Gastrocnemius medialis (tissue), 4 donors: ENCODE measurements at regions not wholly inside any gene's neighbourhood (a gene's known extent, or its start where the extent isn't known, plus 50 kb on each side); places are given as distances from the start of the nearest gene placed in this dataset.

ENCODE experiments used
- ATAC-seq, 2 donors: fragments of 150-250 bp; one replicate each; pipeline ENCODE4 v1.9.1; 2016
- DNase-seq, 2 donors: peaks; one replicate each; pipeline ENCODE4 v3.0.0-alpha.2; 2019
- H3K27ac ChIP-seq, 4 donors: fragments of 200-600 bp; sonication (generic); 1 replicate in 1 of 4; 2 replicates in 3 of 4; pipeline ENCODE4 v1.5.1; 2016 to 2018; ENCODE audit warnings: mild to moderate bottlenecking in 2 of 4, moderate library complexity in 1 of 4
- H3K27me3 ChIP-seq, 3 donors: fragments of 200-600 bp; sonication (generic) in 2 of 3; 1 replicate in 1 of 3; 2 replicates in 2 of 3; pipeline versions ENCODE4 v1.5.1 to v1.6.0; 2016 to 2019; ENCODE audit warnings: mild to moderate bottlenecking in 1 of 3, moderate library complexity in 1 of 3
- H3K36me3 ChIP-seq, 2 donors: fragments of 200-600 bp; sonication (generic) in 1 of 2; one replicate each; pipeline ENCODE4 v1.5.1; 2017 to 2018
- H3K4me1 ChIP-seq, 2 donors: fragments of 200-600 bp; sonication (generic) in 1 of 2; one replicate each; pipeline ENCODE4 v1.5.1; 2016 to 2017; ENCODE audit warnings: mild to moderate bottlenecking in 2 of 2
- H3K4me3 ChIP-seq, 4 donors: fragments of 200-600 bp; sonication (generic) in 3 of 4; 1 replicate in 1 of 4; 2 replicates in 3 of 4; pipeline ENCODE4 v1.5.1; 2016 to 2019; ENCODE audit warnings: mild to moderate bottlenecking in 2 of 4
- H3K9me3 ChIP-seq, 3 donors: fragments of 200-600 bp; sonication (generic) in 2 of 3; 1 replicate in 1 of 3; 2 replicates in 2 of 3; pipeline ENCODE4 v1.5.1; 2016 to 2019
- POLR2A ChIP-seq, 2 donors: fragments of 450-650 bp; IDR thresholded peaks; one replicate each; pipeline ENCODE4 v1.6.1; 2017; ENCODE audit warnings: antibody characterized with exemption in 2 of 2, mild to moderate bottlenecking in 2 of 2, moderate library complexity in 2 of 2
- in situ Hi-C, 4 donors: fragments of 200-750 bp; cut with MboI; loops; one replicate each; pipeline versions ENCODE4 v1.15.0 to v1.8.0; 2017; ENCODE audit warnings: low sequenced_read_pairs in 4 of 4
- intact Hi-C: fragments of 100-400 bp; cut with DNase I; formaldehyde crosslinking; loops from one replicate; pipeline ENCODE4 v1.15.1; 2023; ENCODE audit warnings: low total_unique reads
- TF ChIP-seq, protein P1 (sequence below), 5 experiments: fragments of 450-650 bp in 3 of 5; fragments of 200-600 bp in 2 of 5; sonication (generic) in 2 of 5; IDR thresholded peaks in 4 of 5; conservative IDR thresholded peaks in 1 of 5; 1 replicate in 4 of 5; 2 replicates in 1 of 5; pipeline ENCODE4 v1.5.1; 2016 to 2019; ENCODE audit warnings: antibody characterized with exemption in 5 of 5, mild to moderate bottlenecking in 3 of 5, moderate library complexity in 3 of 5

DNA sequence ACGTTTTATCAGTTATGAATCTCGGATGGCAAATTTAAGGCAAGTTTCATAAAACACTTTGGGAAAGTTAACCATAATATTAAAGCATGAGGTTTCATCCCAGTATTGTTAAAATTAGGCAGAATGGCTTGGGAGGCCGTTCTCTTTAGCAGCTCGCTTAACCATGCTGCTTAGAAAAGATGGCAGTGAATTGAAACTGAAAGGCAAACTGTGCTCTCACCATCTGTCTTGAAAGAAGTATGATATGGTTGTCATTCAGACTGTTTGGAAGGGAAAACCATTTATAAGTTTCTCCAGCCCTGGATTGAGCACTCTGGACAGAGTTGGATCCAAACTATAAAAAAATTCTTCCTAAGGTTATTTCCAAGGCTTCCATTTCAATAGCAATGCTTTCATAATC, 332.3 kb upstream of the SUCLG2 start:
- Histone ChIP-seq H3K27me3 (no peaks in the 10 kb centered on the region), H3K9me3 (no peaks in the 10 kb centered on the region), H3K27ac (no peak overlapping the region), H3K4me1 (no peaks in the 10 kb centered on the region), H3K36me3 (no peaks in the 10 kb centered on the region), H3K4me3 (no peak overlapping the region)
- no peak for DNase-seq
- TF ChIP-seq, protein P1, sequence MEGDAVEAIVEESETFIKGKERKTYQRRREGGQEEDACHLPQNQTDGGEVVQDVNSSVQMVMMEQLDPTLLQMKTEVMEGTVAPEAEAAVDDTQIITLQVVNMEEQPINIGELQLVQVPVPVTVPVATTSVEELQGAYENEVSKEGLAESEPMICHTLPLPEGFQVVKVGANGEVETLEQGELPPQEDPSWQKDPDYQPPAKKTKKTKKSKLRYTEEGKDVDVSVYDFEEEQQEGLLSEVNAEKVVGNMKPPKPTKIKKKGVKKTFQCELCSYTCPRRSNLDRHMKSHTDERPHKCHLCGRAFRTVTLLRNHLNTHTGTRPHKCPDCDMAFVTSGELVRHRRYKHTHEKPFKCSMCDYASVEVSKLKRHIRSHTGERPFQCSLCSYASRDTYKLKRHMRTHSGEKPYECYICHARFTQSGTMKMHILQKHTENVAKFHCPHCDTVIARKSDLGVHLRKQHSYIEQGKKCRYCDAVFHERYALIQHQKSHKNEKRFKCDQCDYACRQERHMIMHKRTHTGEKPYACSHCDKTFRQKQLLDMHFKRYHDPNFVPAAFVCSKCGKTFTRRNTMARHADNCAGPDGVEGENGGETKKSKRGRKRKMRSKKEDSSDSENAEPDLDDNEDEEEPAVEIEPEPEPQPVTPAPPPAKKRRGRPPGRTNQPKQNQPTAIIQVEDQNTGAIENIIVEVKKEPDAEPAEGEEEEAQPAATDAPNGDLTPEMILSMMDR (IDR thresholded peaks at IDR 0.05 in 4 of 5, conservative IDR thresholded peaks at IDR 0.05 in 1 of 5), result no peak
- no peak for TF ChIP-seq POLR2A (IDR thresholded peaks at IDR 0.05)
- in situ Hi-C loops (no loop called here), intact Hi-C loops (no loop called here)
- ATAC-seq, result no peak

DNA sequence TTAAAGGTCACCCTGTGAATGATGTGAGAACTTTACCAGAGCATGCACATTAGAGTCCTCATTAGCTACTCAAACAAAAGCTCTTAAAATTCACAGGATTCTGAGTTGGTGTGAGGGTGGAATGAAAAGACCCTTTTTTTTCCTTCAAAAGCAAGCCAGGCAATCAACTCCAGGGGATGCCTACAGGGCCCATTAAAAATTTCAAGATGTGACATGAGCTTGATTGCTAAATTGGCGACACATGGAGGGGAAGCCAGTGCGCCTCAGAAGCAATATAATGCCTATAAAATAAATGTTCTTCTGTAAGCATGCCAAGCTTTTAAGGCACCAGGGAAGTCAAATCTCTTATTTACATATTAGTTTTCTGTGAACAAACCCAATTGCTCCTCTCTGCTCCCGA, 328.8 kb upstream of the SUCLG2 start:
- no peaks in the 10 kb centered on the region for H3K36me3 ChIP-seq
- H3K4me3 ChIP-seq, result no peak overlapping the region
- intact Hi-C loops (no loop called here), in situ Hi-C loops (no loop called here)
- no peak overlapping the region for H3K27ac ChIP-seq
- no peak for DNase-seq
- ATAC-seq, result no peak
- H3K9me3 ChIP-seq, result no peaks in the 10 kb centered on the region
- TF ChIP-seq, protein P1 (IDR thresholded peaks at IDR 0.05 in 4 of 5, conservative IDR thresholded peaks at IDR 0.05 in 1 of 5), result no peak
- TF ChIP-seq POLR2A (IDR thresholded peaks at IDR 0.05), result no peak
- no peaks in the 10 kb centered on the region for H3K27me3 ChIP-seq
- H3K4me1 ChIP-seq, result no peaks in the 10 kb centered on the region

DNA sequence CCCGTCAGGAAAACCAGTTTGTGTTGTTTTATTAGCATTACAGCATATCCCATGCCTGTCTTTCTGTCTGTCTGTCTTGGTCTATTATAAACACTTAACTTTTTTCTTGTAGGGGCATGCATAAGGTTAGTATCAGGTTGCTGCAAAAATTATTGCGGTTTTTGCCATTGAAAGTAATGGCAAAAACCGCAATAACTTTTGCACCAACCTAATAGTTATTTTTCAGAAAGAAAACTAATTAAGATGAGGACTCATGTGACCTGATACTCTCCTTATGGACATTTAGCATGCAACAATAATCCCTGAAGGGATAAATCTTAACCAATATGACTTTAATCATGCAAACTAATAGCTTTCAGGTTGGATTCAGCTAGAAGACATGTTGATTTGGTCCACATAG, 326.7 kb upstream of the SUCLG2 start:
- ATAC-seq (no peak), DNase-seq (no peak)
- in situ Hi-C loops (no loop called here), intact Hi-C loops (no loop called here)
- no peaks in the 10 kb centered on the region for H3K9me3 ChIP-seq
- H3K4me3 ChIP-seq, result no peak overlapping the region
- no peak for TF ChIP-seq POLR2A (IDR thresholded peaks at IDR 0.05)
- TF ChIP-seq, protein P1 (IDR thresholded peaks at IDR 0.05 in 4 of 5, conservative IDR thresholded peaks at IDR 0.05 in 1 of 5), result no peak
- no peak overlapping the region for H3K27ac ChIP-seq
- no peaks in the 10 kb centered on the region for H3K27me3 ChIP-seq
- H3K4me1 ChIP-seq, result no peaks in the 10 kb centered on the region
- no peaks in the 10 kb centered on the region for H3K36me3 ChIP-seq

DNA sequence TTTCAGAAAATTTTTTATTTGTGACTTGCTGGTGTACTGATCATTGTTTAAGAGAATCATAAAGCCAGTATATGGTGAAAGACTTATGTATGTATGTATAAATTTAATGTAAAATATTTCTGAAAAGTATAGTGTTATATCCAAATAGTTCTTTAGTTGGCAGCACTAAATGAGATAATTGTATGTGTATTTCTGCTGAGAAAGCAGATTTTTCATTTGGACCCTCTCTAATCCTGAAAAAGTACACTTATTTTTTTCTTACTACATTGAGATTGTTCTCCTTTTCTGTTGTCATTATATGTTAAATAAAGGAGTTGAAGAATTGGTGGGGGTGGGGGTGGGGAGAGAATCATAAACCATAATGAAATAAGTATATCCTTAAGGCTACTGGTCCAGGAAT, 324.9 kb upstream of the SUCLG2 start:
- intact Hi-C loops, result no loop called here
- in situ Hi-C loops, result no loop called here
- DNase-seq (no peak), ATAC-seq (no peak)
- Histone ChIP-seq H3K27me3 (no peaks in the 10 kb centered on the region), H3K4me1 (no peaks in the 10 kb centered on the region), H3K9me3 (no peaks in the 10 kb centered on the region), H3K27ac (no peak overlapping the region), H3K36me3 (no peaks in the 10 kb centered on the region), H3K4me3 (no peak overlapping the region)
- TF ChIP-seq POLR2A (IDR thresholded peaks at IDR 0.05), result no peak
- TF ChIP-seq, protein P1 (IDR thresholded peaks at IDR 0.05 in 4 of 5, conservative IDR thresholded peaks at IDR 0.05 in 1 of 5), result no peak

DNA sequence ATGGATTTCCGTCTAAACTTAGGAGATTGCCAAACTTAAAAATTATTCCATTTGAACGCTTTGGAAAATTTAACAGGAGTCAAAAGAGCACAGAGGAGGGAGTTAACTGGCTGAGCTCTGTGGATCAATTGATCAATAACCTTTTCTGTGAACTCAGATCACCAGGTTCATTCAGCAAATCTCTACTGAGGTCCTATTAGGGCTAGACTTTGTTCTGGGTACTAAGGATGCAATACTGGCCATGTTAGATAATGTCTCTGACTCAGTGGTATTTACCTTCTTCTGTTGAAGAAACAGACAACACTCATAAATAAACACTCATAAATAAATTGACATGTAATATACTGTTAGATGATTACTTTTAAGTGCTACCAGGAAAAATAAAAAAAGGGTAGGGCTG, 323.4 kb upstream of the SUCLG2 start:
- no peak overlapping the region for H3K4me3 ChIP-seq
- ATAC-seq (no peak), DNase-seq (no peak)
- no peak for TF ChIP-seq POLR2A (IDR thresholded peaks at IDR 0.05)
- TF ChIP-seq, protein P1 (IDR thresholded peaks at IDR 0.05 in 4 of 5, conservative IDR thresholded peaks at IDR 0.05 in 1 of 5), result no peak
- H3K36me3 ChIP-seq, result no peaks in the 10 kb centered on the region
- H3K27me3 ChIP-seq, result no peaks in the 10 kb centered on the region
- no peaks in the 10 kb centered on the region for H3K9me3 ChIP-seq
- no peaks in the 10 kb centered on the region for H3K4me1 ChIP-seq
- intact Hi-C loops, result no loop called here
- in situ Hi-C loops, result no loop called here
- no peak overlapping the region for H3K27ac ChIP-seq
